ENCODE measurements at regions not wholly inside any gene's neighbourhood (a gene's known extent, or its start where the extent isn't known, plus 50 kb on each side); places are given as distances from the start of the nearest gene placed in this dataset.
A peak's percentile ranks its signal among the peaks of the same experiment; 100 is the strongest.

- TF ChIP-seq CTCF (IDR thresholded peaks at IDR 0.05; ENCODE audit: insufficient read depth, low read length) = no peak
- TF ChIP-seq POLR2AphosphoS5 (IDR thresholded peaks at IDR 0.05; ENCODE audit: low read depth) = peak; percentile 32; the same call in 1 of the 2 replicates
- no peak for TF ChIP-seq GABPA (IDR thresholded peaks at IDR 0.05; ENCODE audit: low read depth)
- TF ChIP-seq, protein P1, sequence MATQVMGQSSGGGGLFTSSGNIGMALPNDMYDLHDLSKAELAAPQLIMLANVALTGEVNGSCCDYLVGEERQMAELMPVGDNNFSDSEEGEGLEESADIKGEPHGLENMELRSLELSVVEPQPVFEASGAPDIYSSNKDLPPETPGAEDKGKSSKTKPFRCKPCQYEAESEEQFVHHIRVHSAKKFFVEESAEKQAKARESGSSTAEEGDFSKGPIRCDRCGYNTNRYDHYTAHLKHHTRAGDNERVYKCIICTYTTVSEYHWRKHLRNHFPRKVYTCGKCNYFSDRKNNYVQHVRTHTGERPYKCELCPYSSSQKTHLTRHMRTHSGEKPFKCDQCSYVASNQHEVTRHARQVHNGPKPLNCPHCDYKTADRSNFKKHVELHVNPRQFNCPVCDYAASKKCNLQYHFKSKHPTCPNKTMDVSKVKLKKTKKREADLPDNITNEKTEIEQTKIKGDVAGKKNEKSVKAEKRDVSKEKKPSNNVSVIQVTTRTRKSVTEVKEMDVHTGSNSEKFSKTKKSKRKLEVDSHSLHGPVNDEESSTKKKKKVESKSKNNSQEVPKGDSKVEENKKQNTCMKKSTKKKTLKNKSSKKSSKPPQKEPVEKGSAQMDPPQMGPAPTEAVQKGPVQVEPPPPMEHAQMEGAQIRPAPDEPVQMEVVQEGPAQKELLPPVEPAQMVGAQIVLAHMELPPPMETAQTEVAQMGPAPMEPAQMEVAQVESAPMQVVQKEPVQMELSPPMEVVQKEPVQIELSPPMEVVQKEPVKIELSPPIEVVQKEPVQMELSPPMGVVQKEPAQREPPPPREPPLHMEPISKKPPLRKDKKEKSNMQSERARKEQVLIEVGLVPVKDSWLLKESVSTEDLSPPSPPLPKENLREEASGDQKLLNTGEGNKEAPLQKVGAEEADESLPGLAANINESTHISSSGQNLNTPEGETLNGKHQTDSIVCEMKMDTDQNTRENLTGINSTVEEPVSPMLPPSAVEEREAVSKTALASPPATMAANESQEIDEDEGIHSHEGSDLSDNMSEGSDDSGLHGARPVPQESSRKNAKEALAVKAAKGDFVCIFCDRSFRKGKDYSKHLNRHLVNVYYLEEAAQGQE (IDR thresholded peaks at IDR 0.05; ENCODE audit: insufficient replicate concordance, low read depth) = no peak
These were observed 55.9 kb upstream of the STXBP1 start for GRCh38 chr9:127555840-127556820.

Measured in HL-60 (cell line).